A549 (cell line): ENCODE measurements at regions not wholly inside any gene's neighbourhood (a gene's known extent, or its start where the extent isn't known, plus 50 kb on each side); places are given as distances from the start of the nearest gene placed in this dataset.

Experiments used
- CBX2 ChIP-seq: fragments of 200-600 bp; sonication (generic); IDR thresholded peaks from 2 replicates; pipeline ENCODE4 v1.6.1; 2016; ENCODE audit warnings: low read depth, mild to moderate bottlenecking, borderline replicate concordance
- CHD2 ChIP-seq: fragments of 150-350 bp; IDR thresholded peaks from 2 replicates; pipeline ENCODE4 v1.6.1; 2014; ENCODE audit warnings: low read length; ENCODE audit not compliant: partially characterized antibody
- CTCF ChIP-seq: fragments of >200 bp; sonication (Bioruptor Twin); formaldehyde crosslinking; IDR thresholded peaks from 3 replicates; pipeline ENCODE4 v1.5.1; 2016
- JUNB ChIP-seq: fragments of >200 bp; sonication (Bioruptor Twin); formaldehyde crosslinking; IDR thresholded peaks from 2 replicates; pipeline ENCODE4 v1.6.1; 2016
- MAFK ChIP-seq: fragments of 450-650 bp; IDR thresholded peaks from 2 replicates; pipeline ENCODE4 v1.6.1; 2014; ENCODE audit not compliant: partially characterized antibody
- MYC ChIP-seq: IDR thresholded peaks from 2 replicates; pipeline ENCODE4 v1.6.1; 2012; ENCODE audit warnings: mild to moderate bottlenecking, inconsistent platforms, low read length, improper control_type of control experiment, borderline replicate concordance
- POLR2A ChIP-seq: IDR thresholded peaks from 2 replicates; pipeline ENCODE4 v1.6.1; 2012; ENCODE audit warnings: mild to moderate bottlenecking, low read length
- POLR2AphosphoS2 ChIP-seq: conservative IDR thresholded peaks from 2 replicates; pipeline ENCODE4 v1.6.1; 2012; ENCODE audit warnings: low read length, improper control_type of control experiment, inconsistent platforms
- RAD21 ChIP-seq, 2 experiments: fragments of >200 bp in 1 of 2; sonication (Bioruptor Twin) in 1 of 2; formaldehyde crosslinking in 1 of 2; IDR thresholded peaks in 1 of 2; conservative IDR thresholded peaks in 1 of 2; 2 replicates in 1 of 2; 3 replicates in 1 of 2; pipeline ENCODE4 v1.6.1; 2012 to 2018; ENCODE audit warnings: inconsistent platforms in 1 of 2
- RFX5 ChIP-seq: fragments of 450-650 bp; IDR thresholded peaks from 2 replicates; pipeline ENCODE4 v1.7.1; 2014; ENCODE audit warnings: antibody characterized with exemption, mild to moderate bottlenecking, moderate library complexity
- SMC3 ChIP-seq: fragments of >200 bp; sonication (Bioruptor Twin); formaldehyde crosslinking; IDR thresholded peaks from 3 replicates; pipeline ENCODE4 v1.6.1; 2018; ENCODE audit warnings: inconsistent platforms
- TP53 ChIP-seq: fragments of 250-450 bp; sonication (Bioruptor Pico); IDR thresholded peaks from 2 replicates; pipeline ENCODE4 v1.5.0; 2021; ENCODE audit warnings: mild to moderate bottlenecking, moderate library complexity
- ZFP36 ChIP-seq: fragments of 450-650 bp; IDR thresholded peaks from 2 replicates; pipeline ENCODE4 v1.6.1; 2014; ENCODE audit warnings: borderline replicate concordance; ENCODE audit not compliant: partially characterized antibody

- TF ChIP-seq SMC3 (no peak), CTCF (no peak), MYC (no peak), RAD21 (conservative IDR thresholded peaks at IDR 0.05 in 1 of 2, IDR thresholded peaks at IDR 0.05 in 1 of 2) (no peak), CHD2 (no peak), JUNB (no peak), MAFK (no peak), ZFP36 (no peak), POLR2A (no peak), RFX5 (no peak), CBX2 (no peak), POLR2AphosphoS2 (no peak), TP53 (no peak)
Observed at GRCh38 chr22:27523711-27524110, 277.8 kb downstream of the MN1 start.
